ENCODE measurements at regions not wholly inside any gene's neighbourhood (a gene's known extent, or its start where the extent isn't known, plus 50 kb on each side); places are given as distances from the start of the nearest gene placed in this dataset.
"Not testable (repeated sequence)": the region's sequence is repeated elsewhere in the genome, so short reads cannot be mapped to it uniquely, and the experiment has no call there.

DNA sequence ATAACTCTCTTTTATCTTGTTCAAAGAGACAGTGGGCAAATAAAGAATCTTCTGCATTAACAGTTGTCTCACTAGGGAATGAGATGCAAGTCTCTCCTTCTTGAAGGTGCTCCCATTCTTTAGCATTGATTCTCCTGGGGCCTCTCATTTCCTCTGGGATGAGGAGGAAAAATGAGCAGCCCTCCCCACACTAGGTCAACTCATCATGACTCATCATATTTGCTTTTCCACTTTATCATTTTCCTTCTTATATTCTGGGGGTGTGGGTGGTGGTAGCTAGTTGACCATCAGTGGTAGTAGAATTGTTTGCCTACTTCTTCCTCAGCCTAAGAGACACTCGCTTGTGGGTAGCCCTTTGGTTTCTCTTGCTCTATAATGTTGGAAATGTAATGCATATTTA lies 182.0 kb upstream of the C1orf87 start:
- Histone ChIP-seq H3K9me3 (ENCODE audit: low read length) (no peaks in the 10 kb centered on the region), H3K36me3 (ENCODE audit: insufficient read depth, low read length) (no peaks in the 10 kb centered on the region), H3K27me3 (ENCODE audit: insufficient read depth, low read length, poor library complexity, severe bottlenecking) (no peaks in the 10 kb centered on the region), H3K4me1 (ENCODE audit: insufficient read depth, low read length) (no peaks in the 10 kb centered on the region), H3K27ac (ENCODE audit: low read depth, low read length) (no peak overlapping the region), H3K4me3 (ENCODE audit: low read length) (no peak overlapping the region)
- Mint-ChIP-seq H3K4me3 (no peak overlapping the region), H3K27me3 (peaks cover 0 to 6% of the 10 kb centered on the region in 2 donors), H3K4me1 (no peaks in the 10 kb centered on the region), H3K36me3 (no peaks in the 10 kb centered on the region), H3K9me3 (peaks cover 0 to 3% (median 0%) of the 10 kb centered on the region in 5 donors), H3K27ac (no peak overlapping the region)
- POLR2A ChIA-PET, result no interaction called here
- CTCF ChIA-PET, result no interaction called here
- no peak for DNase-seq

- H3K4me3 Mint-ChIP-seq, result no peak overlapping the region
- ChIA-PET POLR2A (no interaction called here), CTCF (no interaction called here)
- Histone ChIP-seq H3K27me3 (ENCODE audit: insufficient read depth, low read length, poor library complexity, severe bottlenecking) (no peaks in the 10 kb centered on the region), H3K9me3 (ENCODE audit: low read length) (no peaks in the 10 kb centered on the region), H3K4me3 (ENCODE audit: low read length) (no peak overlapping the region), H3K4me1 (ENCODE audit: insufficient read depth, low read length) (no peaks in the 10 kb centered on the region), H3K36me3 (ENCODE audit: insufficient read depth, low read length) (no peaks in the 10 kb centered on the region), H3K27ac (ENCODE audit: low read depth, low read length) (no peak overlapping the region)
- peaks cover 0 to 2% of the 10 kb centered on the region in 2 donors for H3K27me3 Mint-ChIP-seq
- H3K9me3 Mint-ChIP-seq, result peaks cover 0 to 4% (median 0%) of the 10 kb centered on the region in 5 donors
- H3K36me3 Mint-ChIP-seq, result no peaks in the 10 kb centered on the region
- DNase-seq, result no peak
- no peaks in the 10 kb centered on the region for H3K4me1 Mint-ChIP-seq
- H3K27ac Mint-ChIP-seq, result no peak overlapping the region
These were observed 177.9 kb upstream of the C1orf87 start for GRCh38 chr1:60251426-60251825.

DNA sequence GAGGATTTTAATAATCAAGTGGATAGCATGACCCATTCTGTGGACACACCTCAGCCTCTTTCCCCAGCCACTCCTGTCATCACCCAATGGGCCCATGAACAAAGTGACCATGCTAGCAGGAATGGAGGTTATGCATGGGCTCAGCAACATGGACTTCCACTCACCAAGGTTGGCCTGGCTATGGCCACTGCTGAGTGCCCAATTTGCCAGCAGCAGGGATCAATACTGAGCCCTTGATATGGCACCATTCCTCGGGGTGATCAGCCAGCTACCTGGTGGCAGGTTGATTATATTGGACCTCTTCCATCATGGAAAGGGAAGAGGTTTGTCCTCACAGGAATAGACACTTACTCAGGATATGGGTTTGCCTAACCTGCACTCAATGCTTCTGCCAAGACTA lies 173.9 kb upstream of the C1orf87 start:
- CTCF ChIA-PET; H3K4me3 ChIP-seq (ENCODE audit: low read length); H3K4me1 Mint-ChIP-seq; H3K4me1 ChIP-seq (ENCODE audit: insufficient read depth, low read length); POLR2A ChIA-PET; H3K36me3 Mint-ChIP-seq; H3K9me3 Mint-ChIP-seq; H3K4me3 Mint-ChIP-seq; H3K9me3 ChIP-seq (ENCODE audit: low read length); H3K27ac Mint-ChIP-seq; H3K27me3 Mint-ChIP-seq; H3K27ac ChIP-seq (ENCODE audit: low read depth, low read length); H3K27me3 ChIP-seq (ENCODE audit: insufficient read depth, low read length, poor library complexity, severe bottlenecking); H3K36me3 ChIP-seq (ENCODE audit: insufficient read depth, low read length); DNase-seq: not testable (repeated sequence)

GRCh38 chr1:60245324-60245723 lies 171.8 kb upstream of the C1orf87 start:
- Histone ChIP-seq H3K36me3 (ENCODE audit: insufficient read depth, low read length) (no peaks in the 10 kb centered on the region), H3K4me3 (ENCODE audit: low read length) (no peak overlapping the region), H3K4me1 (ENCODE audit: insufficient read depth, low read length) (no peaks in the 10 kb centered on the region), H3K27ac (ENCODE audit: low read depth, low read length) (no peak overlapping the region), H3K27me3 (ENCODE audit: insufficient read depth, low read length, poor library complexity, severe bottlenecking) (no peaks in the 10 kb centered on the region), H3K9me3 (ENCODE audit: low read length) (no peaks in the 10 kb centered on the region)
- no peak overlapping the region for H3K4me3 Mint-ChIP-seq
- ChIA-PET POLR2A (no interaction called here), CTCF (no interaction called here)
- no peak overlapping the region for H3K27ac Mint-ChIP-seq
- peaks cover 0 to 6% (median 3%) of the 10 kb centered on the region in 5 donors for H3K9me3 Mint-ChIP-seq
- H3K36me3 Mint-ChIP-seq, result no peaks in the 10 kb centered on the region
- no peak for DNase-seq
- H3K4me1 Mint-ChIP-seq, result no peaks in the 10 kb centered on the region
- no peaks in the 10 kb centered on the region for H3K27me3 Mint-ChIP-seq

DNA sequence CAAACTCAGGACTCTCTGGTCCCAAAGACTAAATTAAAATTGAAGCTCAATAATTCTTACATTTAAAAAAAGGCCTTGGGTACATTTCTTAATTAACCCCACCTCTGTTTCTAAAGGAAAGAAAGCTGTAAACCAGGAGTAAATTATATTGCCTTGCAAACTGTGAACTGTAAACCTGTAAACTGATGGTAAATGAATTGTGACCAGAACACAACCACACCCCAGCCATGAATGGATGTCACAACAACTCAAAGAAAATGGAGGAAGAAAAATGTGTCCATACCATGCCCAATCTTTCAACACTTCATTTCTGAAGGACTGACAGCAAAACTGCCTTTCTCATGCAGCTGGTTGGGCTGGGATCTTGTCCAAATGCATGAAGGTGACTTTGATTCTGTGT lies 171.3 kb upstream of the C1orf87 start:
- Histone ChIP-seq H3K36me3 (ENCODE audit: insufficient read depth, low read length) (no peaks in the 10 kb centered on the region), H3K27me3 (ENCODE audit: insufficient read depth, low read length, poor library complexity, severe bottlenecking) (no peaks in the 10 kb centered on the region), H3K27ac (ENCODE audit: low read depth, low read length) (no peak overlapping the region), H3K4me3 (ENCODE audit: low read length) (no peak overlapping the region), H3K4me1 (ENCODE audit: insufficient read depth, low read length) (no peaks in the 10 kb centered on the region), H3K9me3 (ENCODE audit: low read length) (no peaks in the 10 kb centered on the region)
- no peak for DNase-seq
- no peaks in the 10 kb centered on the region for H3K4me1 Mint-ChIP-seq
- H3K36me3 Mint-ChIP-seq, result no peaks in the 10 kb centered on the region
- no peaks in the 10 kb centered on the region for H3K27me3 Mint-ChIP-seq
- peaks cover 0 to 6% (median 3%) of the 10 kb centered on the region in 5 donors for H3K9me3 Mint-ChIP-seq
- no peak overlapping the region for H3K4me3 Mint-ChIP-seq
- CTCF ChIA-PET, result no interaction called here
- H3K27ac Mint-ChIP-seq, result no peak overlapping the region
- POLR2A ChIA-PET, result no interaction called here

DNA sequence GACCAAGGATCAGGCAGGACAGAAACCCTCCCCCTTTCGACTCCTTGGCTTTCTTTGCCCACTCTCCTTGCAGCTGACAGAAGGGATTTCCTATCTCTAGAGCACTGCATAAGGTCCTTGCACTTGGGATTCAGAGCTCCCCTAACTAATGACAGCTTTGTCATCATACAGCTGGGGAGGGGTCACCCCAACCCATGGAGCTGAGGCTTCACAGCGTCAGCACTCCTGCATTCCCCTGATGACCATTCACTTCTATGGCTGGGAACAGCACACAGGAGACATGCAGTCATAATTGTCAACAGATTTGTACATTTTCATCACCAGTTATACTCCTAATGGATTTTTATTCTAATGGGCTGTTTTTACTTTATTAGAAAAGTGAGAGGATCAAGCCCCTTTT lies 161.7 kb upstream of the C1orf87 start:
- Histone ChIP-seq H3K27ac (ENCODE audit: low read depth, low read length) (no peak overlapping the region), H3K4me3 (ENCODE audit: low read length) (no peak overlapping the region), H3K36me3 (ENCODE audit: insufficient read depth, low read length) (no peaks in the 10 kb centered on the region), H3K4me1 (ENCODE audit: insufficient read depth, low read length) (no peaks in the 10 kb centered on the region), H3K27me3 (ENCODE audit: insufficient read depth, low read length, poor library complexity, severe bottlenecking) (no peaks in the 10 kb centered on the region), H3K9me3 (ENCODE audit: low read length) (no peaks in the 10 kb centered on the region)
- ChIA-PET CTCF (no interaction called here), POLR2A (no interaction called here)
- H3K27me3 Mint-ChIP-seq, result peaks cover 0 to 2% of the 10 kb centered on the region in 2 donors
- DNase-seq, result no peak
- H3K27ac Mint-ChIP-seq, result no peak overlapping the region
- no peaks in the 10 kb centered on the region for H3K36me3 Mint-ChIP-seq
- no peaks in the 10 kb centered on the region for H3K4me1 Mint-ChIP-seq
- H3K4me3 Mint-ChIP-seq, result no peak overlapping the region
- H3K9me3 Mint-ChIP-seq, result peaks cover 0 to 3% (median 0%) of the 10 kb centered on the region in 5 donors

DNA sequence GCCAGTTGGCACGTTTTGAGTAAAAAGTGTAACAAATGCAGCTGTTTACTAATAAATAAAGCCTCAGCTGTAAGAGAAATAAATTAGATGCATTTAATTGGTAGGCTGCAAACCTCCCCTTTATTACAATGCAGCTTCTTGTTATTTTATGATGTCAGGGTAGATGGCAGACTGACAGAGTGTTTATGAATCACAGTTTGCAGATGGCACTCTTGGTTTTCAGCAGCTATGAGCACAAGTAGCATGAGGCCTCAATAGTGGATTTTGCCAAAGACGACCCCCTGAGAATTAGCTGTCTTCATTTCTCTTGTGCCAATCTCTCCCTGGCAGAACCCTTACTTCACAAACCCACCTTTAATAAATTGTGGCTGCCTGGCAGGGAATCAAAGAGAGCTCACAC lies 161.2 kb upstream of the C1orf87 start:
- H3K36me3 Mint-ChIP-seq, result no peaks in the 10 kb centered on the region
- Histone ChIP-seq H3K36me3 (ENCODE audit: insufficient read depth, low read length) (no peaks in the 10 kb centered on the region), H3K4me1 (ENCODE audit: insufficient read depth, low read length) (no peaks in the 10 kb centered on the region), H3K27me3 (ENCODE audit: insufficient read depth, low read length, poor library complexity, severe bottlenecking) (no peaks in the 10 kb centered on the region), H3K27ac (ENCODE audit: low read depth, low read length) (no peak overlapping the region), H3K9me3 (ENCODE audit: low read length) (no peaks in the 10 kb centered on the region), H3K4me3 (ENCODE audit: low read length) (no peak overlapping the region)
- POLR2A ChIA-PET, result no interaction called here
- H3K27ac Mint-ChIP-seq, result no peak overlapping the region
- DNase-seq, result no peak
- no peaks in the 10 kb centered on the region for H3K4me1 Mint-ChIP-seq
- CTCF ChIA-PET, result no interaction called here
- peaks cover 0 to 3% (median 0%) of the 10 kb centered on the region in 5 donors for H3K9me3 Mint-ChIP-seq
- H3K4me3 Mint-ChIP-seq, result no peak overlapping the region
- H3K27me3 Mint-ChIP-seq, result peaks cover 0 to 2% of the 10 kb centered on the region in 2 donors

DNA sequence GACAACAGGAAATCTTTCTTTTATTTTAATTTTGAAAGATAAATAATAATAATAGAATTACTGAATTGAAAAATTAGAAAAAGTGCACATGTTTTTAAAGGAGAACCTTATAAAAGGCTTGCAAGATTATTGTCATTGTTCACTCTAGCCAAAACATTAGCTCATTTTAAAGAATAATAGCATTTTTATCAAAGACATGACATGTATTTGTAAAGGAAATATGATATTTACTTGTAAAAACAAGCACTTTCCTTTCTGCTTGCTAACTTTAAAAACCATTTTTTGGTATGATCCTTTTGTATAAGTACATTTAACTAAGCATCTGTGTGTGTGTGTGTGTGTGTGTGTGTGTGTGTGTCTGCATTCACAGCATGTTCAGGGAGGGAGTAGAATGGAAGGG lies 156.3 kb upstream of the C1orf87 start:
- CTCF ChIA-PET, result no interaction called here
- H3K27ac ChIP-seq (ENCODE audit: low read depth, low read length), result no peak overlapping the region
- H3K27me3 ChIP-seq (ENCODE audit: insufficient read depth, low read length, poor library complexity, severe bottlenecking), result no peaks in the 10 kb centered on the region
- no peak overlapping the region for H3K4me3 Mint-ChIP-seq
- H3K4me1 ChIP-seq (ENCODE audit: insufficient read depth, low read length), result no peaks in the 10 kb centered on the region
- POLR2A ChIA-PET, result no interaction called here
- H3K4me1 Mint-ChIP-seq, result no peaks in the 10 kb centered on the region
- peaks cover 0 to 2% (median 0%) of the 10 kb centered on the region in 5 donors for H3K9me3 Mint-ChIP-seq
- no peak for DNase-seq
- no peaks in the 10 kb centered on the region for H3K27me3 Mint-ChIP-seq
- no peak overlapping the region for H3K27ac Mint-ChIP-seq
- no peaks in the 10 kb centered on the region for H3K36me3 ChIP-seq (ENCODE audit: insufficient read depth, low read length)
- H3K9me3 ChIP-seq (ENCODE audit: low read length), result no peaks in the 10 kb centered on the region
- no peak overlapping the region for H3K4me3 ChIP-seq (ENCODE audit: low read length)
- H3K36me3 Mint-ChIP-seq, result no peaks in the 10 kb centered on the region

DNA sequence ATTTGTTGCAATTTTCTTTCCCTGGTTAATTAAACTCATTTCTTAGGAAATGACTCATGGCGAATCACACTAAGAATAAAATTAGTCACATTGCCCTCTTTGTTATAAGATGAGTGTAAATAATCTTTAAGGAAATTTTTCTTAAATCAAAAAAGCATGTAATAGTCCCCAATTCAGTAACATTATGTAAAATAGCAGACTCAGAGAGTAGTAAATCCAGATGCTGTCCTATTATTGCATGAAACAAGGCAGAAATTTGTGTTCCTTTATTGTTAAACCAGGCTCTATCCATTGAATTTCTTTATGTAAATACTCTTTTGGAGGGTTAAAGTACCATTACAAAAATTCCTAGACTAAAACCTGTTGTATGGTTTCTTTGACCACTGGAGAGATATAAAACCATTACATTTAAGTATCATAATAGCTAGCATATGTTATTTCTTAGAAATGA lies 154.5 kb upstream of the C1orf87 start:
- Histone ChIP-seq H3K9me3 (ENCODE audit: low read length) (no peaks in the 10 kb centered on the region), H3K36me3 (ENCODE audit: insufficient read depth, low read length) (no peaks in the 10 kb centered on the region), H3K27me3 (ENCODE audit: insufficient read depth, low read length, poor library complexity, severe bottlenecking) (no peaks in the 10 kb centered on the region), H3K4me3 (ENCODE audit: low read length) (no peak overlapping the region), H3K27ac (ENCODE audit: low read depth, low read length) (no peak overlapping the region), H3K4me1 (ENCODE audit: insufficient read depth, low read length) (no peaks in the 10 kb centered on the region)
- Mint-ChIP-seq H3K36me3 (no peaks in the 10 kb centered on the region), H3K27ac (no peak overlapping the region), H3K27me3 (no peaks in the 10 kb centered on the region), H3K4me3 (no peak overlapping the region), H3K4me1 (no peaks in the 10 kb centered on the region), H3K9me3 (peaks cover 0 to 2% (median 0%) of the 10 kb centered on the region in 5 donors)
- DNase-seq, result no peak
- ChIA-PET CTCF (no interaction called here), POLR2A (no interaction called here)

All from CD8-positive, alpha-beta memory T cell (primary cell).